ENCODE measurements at regions not wholly inside any gene's neighbourhood (a gene's known extent, or its start where the extent isn't known, plus 50 kb on each side); places are given as distances from the start of the nearest gene placed in this dataset.

DNA sequence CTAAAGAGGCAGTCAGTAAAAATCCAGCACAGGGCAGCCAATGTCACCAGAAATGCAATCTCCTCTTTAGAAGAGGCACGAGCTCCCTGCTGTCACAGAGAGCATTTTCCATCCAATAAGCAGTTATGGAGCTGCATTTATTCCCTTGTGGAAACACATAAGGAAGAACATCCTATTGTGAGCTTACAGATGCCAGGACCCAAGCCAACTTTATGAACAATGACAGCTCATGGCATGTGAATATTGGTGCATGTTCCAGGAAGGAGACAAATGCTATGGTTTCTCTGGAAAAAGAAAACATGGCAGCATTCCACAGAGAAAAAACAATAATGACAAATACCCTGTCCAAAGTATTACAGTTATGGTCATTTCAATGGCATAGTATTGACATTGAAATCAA is 955.6 kb downstream of the UQCRFS1 start:
- no peak overlapping the region for H3K4me3 ChIP-seq (ENCODE audit: low read depth, low read length)
- DNase-seq (ENCODE audit: low read depth): no peak
- TF ChIP-seq POLR2A (IDR thresholded peaks at IDR 0.05; ENCODE audit: extremely low read depth, insufficient read length) (no peak), MYC (IDR thresholded peaks at IDR 0.05; ENCODE audit: low read depth, low read length) (no peak)
- TF ChIP-seq, protein P1, sequence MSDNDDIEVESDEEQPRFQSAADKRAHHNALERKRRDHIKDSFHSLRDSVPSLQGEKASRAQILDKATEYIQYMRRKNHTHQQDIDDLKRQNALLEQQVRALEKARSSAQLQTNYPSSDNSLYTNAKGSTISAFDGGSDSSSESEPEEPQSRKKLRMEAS (IDR thresholded peaks at IDR 0.05; ENCODE audit: low read depth, low read length): no peak
- TF ChIP-seq, protein P2, sequence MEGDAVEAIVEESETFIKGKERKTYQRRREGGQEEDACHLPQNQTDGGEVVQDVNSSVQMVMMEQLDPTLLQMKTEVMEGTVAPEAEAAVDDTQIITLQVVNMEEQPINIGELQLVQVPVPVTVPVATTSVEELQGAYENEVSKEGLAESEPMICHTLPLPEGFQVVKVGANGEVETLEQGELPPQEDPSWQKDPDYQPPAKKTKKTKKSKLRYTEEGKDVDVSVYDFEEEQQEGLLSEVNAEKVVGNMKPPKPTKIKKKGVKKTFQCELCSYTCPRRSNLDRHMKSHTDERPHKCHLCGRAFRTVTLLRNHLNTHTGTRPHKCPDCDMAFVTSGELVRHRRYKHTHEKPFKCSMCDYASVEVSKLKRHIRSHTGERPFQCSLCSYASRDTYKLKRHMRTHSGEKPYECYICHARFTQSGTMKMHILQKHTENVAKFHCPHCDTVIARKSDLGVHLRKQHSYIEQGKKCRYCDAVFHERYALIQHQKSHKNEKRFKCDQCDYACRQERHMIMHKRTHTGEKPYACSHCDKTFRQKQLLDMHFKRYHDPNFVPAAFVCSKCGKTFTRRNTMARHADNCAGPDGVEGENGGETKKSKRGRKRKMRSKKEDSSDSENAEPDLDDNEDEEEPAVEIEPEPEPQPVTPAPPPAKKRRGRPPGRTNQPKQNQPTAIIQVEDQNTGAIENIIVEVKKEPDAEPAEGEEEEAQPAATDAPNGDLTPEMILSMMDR (IDR thresholded peaks at IDR 0.05; ENCODE audit: low read depth, low read length): no peak

DNA sequence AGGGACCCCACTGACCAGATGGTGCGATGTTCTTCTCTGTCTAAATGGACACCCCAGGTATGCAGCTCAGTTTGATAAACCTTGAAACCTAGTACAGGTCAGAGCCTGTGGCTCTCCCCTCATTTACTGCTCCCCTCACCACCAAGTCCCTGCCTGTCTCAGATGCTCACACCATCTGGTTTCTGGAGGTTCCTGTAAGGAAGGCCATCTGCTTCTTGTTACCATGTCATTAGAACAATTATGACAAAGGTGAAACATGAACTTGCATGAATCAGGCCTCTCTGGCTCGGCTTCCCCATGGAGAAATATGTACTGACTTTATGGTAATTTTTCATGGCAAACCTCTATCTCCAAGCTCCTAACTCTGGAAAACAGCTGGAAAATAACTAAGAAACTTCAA is 965.7 kb downstream of the UQCRFS1 start:
- no peak overlapping the region for H3K4me3 ChIP-seq (ENCODE audit: low read depth, low read length)
- TF ChIP-seq, protein P1 (IDR thresholded peaks at IDR 0.05; ENCODE audit: low read depth, low read length): no peak
- no peak for TF ChIP-seq POLR2A (IDR thresholded peaks at IDR 0.05; ENCODE audit: extremely low read depth, insufficient read length)
- TF ChIP-seq, protein P2 (IDR thresholded peaks at IDR 0.05; ENCODE audit: low read depth, low read length): no peak
- TF ChIP-seq MYC (IDR thresholded peaks at IDR 0.05; ENCODE audit: low read depth, low read length): no peak
- no peak for DNase-seq (ENCODE audit: low read depth)

DNA sequence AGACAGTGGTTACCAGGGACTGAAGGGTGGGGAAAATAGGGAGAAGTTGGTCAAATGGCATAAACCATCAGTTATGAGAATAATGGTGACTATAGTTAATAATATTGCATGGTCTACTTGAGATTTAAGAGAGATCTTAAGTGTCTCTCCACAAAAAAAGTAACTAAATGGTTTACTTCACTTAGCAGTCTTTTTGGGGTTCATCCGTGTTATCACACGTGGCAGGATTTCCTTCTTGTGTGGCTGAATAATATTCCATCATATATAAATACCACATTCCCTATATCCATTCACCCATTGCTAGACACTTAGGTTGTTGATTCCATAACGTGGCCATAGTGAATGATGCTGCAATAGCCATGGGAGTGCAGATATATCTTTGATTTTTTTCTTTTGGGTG is 967.0 kb downstream of the UQCRFS1 start:
- DNase-seq (ENCODE audit: low read depth): no peak
- H3K4me3 ChIP-seq (ENCODE audit: low read depth, low read length): no peak overlapping the region
- TF ChIP-seq, protein P2 (IDR thresholded peaks at IDR 0.05; ENCODE audit: low read depth, low read length): no peak
- TF ChIP-seq, protein P1 (IDR thresholded peaks at IDR 0.05; ENCODE audit: low read depth, low read length): no peak
- TF ChIP-seq POLR2A (IDR thresholded peaks at IDR 0.05; ENCODE audit: extremely low read depth, insufficient read length) (no peak), MYC (IDR thresholded peaks at IDR 0.05; ENCODE audit: low read depth, low read length) (no peak)

DNA sequence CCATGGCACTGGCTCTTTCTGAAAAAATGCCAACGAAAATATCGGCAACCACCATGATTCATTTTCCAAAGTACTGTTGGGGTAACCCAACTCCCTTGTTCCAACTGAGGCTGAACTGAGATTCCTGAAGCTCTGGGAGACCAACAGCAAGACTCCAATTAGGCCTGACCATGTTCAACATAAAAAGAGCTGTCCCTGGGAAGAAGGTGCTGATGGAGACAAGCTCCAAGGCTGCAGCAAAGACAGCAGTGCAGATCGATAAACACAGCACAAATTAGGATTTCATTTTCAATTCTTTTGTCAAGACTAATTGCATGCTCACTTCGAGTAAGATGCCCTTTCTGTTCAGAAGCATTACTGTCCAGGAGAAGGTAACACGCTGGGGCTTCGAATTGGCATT is 968.0 kb downstream of the UQCRFS1 start:
- no peak for DNase-seq (ENCODE audit: low read depth)
- TF ChIP-seq MYC (IDR thresholded peaks at IDR 0.05; ENCODE audit: low read depth, low read length): no peak
- TF ChIP-seq POLR2A (IDR thresholded peaks at IDR 0.05; ENCODE audit: extremely low read depth, insufficient read length): no peak
- TF ChIP-seq, protein P1 (IDR thresholded peaks at IDR 0.05; ENCODE audit: low read depth, low read length): no peak
- TF ChIP-seq, protein P2 (IDR thresholded peaks at IDR 0.05; ENCODE audit: low read depth, low read length): no peak
- no peak overlapping the region for H3K4me3 ChIP-seq (ENCODE audit: low read depth, low read length)

DNA sequence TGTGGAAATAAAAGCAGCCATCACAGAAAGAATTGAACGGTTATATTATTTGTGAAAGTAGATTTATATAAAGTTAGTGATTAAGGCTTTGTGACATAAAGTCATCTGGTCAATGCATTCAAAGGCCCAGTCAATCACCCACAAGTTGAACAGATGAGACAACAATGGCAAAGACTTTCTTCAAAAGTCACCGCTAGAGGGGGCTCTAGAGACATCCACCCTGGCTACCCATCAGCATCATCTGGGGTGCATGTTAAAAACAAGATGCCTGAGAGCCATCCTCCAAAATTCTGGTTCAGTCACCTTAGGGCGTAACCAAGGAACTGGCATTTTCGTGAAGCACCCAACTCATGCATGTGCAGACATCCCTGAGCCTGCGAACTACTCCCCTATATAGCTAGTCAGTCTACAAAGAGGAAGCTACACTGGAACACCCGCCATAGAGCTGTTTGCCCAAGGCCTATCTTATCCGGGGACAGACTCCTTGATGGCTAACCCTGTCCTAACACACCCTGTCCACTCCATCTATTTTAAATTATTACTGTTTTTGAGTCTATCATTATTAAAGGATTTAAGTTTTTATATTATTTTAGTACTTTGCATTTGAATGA is 970.5 kb downstream of the UQCRFS1 start:
- TF ChIP-seq POLR2A (IDR thresholded peaks at IDR 0.05; ENCODE audit: extremely low read depth, insufficient read length): no peak
- TF ChIP-seq, protein P2 (IDR thresholded peaks at IDR 0.05; ENCODE audit: low read depth, low read length): peak; percentile 44
- peak; percentile 46 for DNase-seq (ENCODE audit: low read depth)
- no peak overlapping the region for H3K4me3 ChIP-seq (ENCODE audit: low read depth, low read length)

DNA sequence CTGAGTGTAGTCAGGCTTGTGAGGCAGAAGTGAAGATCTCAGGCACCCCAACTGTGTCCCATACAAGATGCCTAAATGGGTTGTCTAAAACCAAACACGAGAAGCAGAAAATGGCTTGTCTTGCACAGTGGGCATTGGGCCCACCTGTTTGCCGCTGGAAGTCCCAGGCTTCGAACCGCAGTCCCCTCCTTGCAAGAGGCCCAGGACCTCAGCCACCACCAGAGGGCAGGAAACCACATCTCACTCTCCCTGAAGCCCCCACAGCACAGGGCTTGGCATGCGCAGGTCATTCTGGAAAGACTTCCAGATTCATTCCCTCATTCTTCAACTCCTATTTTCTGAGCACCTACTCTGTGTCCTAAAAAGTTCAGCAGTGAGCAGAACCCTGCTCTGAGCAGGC is 973.7 kb downstream of the UQCRFS1 start:
- TF ChIP-seq, protein P2 (IDR thresholded peaks at IDR 0.05; ENCODE audit: low read depth, low read length): peak; percentile 23
- TF ChIP-seq, protein P1 (IDR thresholded peaks at IDR 0.05; ENCODE audit: low read depth, low read length): no peak
- H3K4me3 ChIP-seq (ENCODE audit: low read depth, low read length): no peak overlapping the region
- peak; percentile 14 for DNase-seq (ENCODE audit: low read depth)
